ENCODE measurements at regions not wholly inside any gene's neighbourhood (a gene's known extent, or its start where the extent isn't known, plus 50 kb on each side); places are given as distances from the start of the nearest gene placed in this dataset.
A peak's percentile ranks its signal among the peaks of the same experiment; 100 is the strongest.
"Not testable (repeated sequence)": the region's sequence is repeated elsewhere in the genome, so short reads cannot be mapped to it uniquely, and the experiment has no call there.

- DNase-seq (ENCODE audit: low read depth, low spot score): no peak
These were observed 204.7 kb upstream of the SULF2 start for GRCh38 chr20:47989957-47990356.

DNA sequence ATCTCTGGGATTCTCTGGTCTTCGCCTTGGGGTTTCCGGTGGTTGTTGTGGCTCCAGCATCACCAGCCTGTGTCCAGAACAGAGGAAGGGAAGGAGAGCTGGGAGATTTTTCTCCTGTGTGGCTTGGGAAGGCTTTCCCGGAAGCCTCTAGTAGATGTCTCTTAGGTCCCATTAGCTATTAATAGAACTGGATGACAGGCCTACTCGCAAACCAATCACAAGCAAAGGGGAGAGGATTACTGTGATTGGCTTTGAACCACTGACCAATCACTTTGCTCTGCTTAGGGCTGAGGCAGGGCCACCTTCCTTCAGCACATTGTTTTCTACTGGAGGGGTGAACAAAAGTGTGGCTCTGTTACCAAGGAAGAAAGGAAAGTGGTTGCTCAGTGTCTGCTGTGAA is 203.4 kb upstream of the SULF2 start:
- DNase-seq (ENCODE audit: low read depth, low spot score): no peak

GRCh38 chr20:47985092-47985850 is 200.0 kb upstream of the SULF2 start:
- DNase-seq (ENCODE audit: low read depth, low spot score): peak; percentile 36

- DNase-seq (ENCODE audit: low read depth, low spot score): no peak
These were observed 199.2 kb upstream of the SULF2 start for GRCh38 chr20:47984437-47984836.

- not testable (repeated sequence) for DNase-seq (ENCODE audit: low read depth, low spot score)
These were observed 198.4 kb upstream of the SULF2 start for GRCh38 chr20:47983642-47984041.

DNA sequence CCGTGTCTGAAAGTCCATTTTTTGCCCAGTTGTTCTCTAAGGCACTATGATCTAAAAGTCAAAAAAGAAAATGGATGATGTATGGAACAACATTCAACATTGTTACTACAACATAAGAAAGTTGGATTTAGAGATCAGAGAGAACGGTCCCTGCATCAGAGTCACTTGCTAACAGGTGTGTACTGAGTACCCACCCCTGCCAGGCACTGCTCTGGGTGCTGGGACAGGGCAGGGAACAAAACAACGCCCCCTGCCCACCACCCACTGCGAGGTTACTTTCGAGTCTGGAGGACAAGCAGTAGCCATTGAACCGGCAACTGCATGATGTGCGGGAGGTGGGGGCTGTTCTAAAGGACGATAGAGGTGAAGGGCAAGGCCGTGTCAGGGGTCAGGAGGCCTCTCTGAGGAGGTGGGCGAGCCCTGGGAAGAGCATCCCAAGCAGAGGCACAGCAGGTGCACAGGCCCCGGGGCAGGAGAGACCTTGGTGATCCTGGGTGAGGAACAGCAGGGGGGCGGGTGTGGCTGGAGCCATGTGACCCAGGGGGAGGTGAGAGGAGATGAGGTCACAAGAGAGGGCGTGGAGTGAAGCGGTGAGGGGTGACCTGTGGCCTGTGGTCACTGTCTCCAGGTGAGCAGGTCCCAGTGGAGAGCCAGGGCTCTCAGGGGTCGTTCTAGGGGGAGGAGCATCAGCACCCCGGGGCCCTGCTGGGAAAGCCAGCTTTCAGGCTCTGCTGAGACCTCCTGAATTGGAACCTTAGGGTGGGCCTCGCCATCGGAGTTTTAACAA is 197.5 kb upstream of the SULF2 start:
- DNase-seq (ENCODE audit: low read depth, low spot score): no peak

- peak; percentile 35 for DNase-seq (ENCODE audit: low read depth, low spot score)
These were observed 195.9 kb upstream of the SULF2 start for GRCh38 chr20:47981222-47981621.

DNA sequence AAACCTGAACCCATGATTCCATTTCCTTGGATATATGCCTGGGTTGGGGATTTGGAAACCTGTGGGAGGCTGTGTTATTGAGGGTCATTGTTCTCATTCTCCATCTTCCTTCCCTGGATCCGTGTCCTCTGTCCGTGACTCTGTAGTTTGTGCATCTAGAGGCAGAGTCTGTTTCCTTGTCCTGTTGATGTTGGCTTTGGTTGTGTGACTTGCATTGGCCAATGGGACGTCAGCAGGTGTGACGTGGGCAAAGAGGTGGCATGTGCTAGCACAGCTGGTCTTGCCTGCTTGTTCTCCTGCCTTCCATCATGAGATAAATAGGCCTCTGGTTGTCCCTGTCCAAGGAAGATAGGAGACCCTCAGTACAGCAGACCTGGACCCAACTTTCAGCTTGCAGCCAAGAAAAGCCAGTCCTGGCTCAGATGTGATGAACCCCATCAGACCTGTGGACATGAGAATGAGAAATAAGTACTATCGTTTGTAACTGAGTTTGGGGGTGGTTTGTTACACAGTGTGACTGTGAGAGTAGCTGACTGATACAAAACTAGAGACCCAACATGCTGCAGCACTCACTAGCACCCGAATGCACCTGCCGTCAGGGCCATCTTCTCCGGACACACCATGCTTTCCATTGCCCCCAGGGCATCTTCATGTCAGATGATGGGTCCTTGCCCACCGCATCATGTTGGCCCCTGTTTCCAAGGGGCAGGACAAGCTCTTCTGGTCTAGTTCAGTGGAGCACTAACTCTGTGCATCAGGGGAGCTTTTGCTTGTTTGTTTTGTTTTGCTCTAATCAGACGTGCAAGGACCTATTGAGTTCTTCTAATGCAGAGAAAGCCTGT is 195.3 kb upstream of the SULF2 start:
- DNase-seq (ENCODE audit: low read depth, low spot score): no peak

GRCh38 chr20:47979361-47980095 is 194.2 kb upstream of the SULF2 start:
- peak; percentile 72 for DNase-seq (ENCODE audit: low read depth, low spot score)

- not testable (repeated sequence) for DNase-seq (ENCODE audit: low read depth, low spot score)
These were observed 193.3 kb upstream of the SULF2 start for GRCh38 chr20:47978428-47979120.

GRCh38 chr20:47977789-47978252 is 192.5 kb upstream of the SULF2 start:
- not testable (repeated sequence) for DNase-seq (ENCODE audit: low read depth, low spot score)

- DNase-seq (ENCODE audit: low read depth, low spot score): not testable (repeated sequence)
These were observed 191.9 kb upstream of the SULF2 start for GRCh38 chr20:47977017-47977788.

DNA sequence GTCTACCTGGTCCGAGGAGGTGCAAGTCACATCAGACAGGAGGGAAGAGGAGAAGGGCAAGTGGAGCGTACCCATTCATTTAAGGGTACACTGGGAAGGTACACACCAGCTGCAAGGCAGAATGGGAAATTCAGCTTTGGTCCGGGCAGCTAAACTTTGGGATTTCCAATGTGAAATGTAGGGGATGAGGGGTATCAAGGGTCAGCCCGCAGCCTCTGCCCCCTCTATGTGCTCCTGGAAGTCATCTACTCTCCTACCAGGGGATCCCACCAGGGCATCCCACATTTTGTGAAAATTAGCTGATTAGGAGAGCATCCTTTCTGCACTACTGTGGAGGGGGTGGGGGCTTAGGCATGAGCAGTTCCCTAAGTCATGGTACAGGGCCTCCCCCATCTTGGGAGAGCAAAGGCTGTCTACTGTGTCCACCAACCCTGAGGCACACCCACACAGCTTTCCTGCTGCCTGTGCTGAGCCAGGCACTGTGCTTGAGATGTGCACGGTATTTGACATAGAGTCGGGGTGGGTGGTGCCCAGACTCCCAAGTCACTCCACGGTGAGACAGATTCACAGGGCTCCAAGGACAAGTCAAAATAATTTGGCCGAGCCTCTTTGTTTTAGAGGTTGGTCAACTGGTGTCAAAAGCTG is 189.1 kb upstream of the SULF2 start:
- no peak for DNase-seq (ENCODE audit: low read depth, low spot score)

- peak; percentile 81 for DNase-seq (ENCODE audit: low read depth, low spot score)
These were observed 188.4 kb upstream of the SULF2 start for GRCh38 chr20:47973519-47974233.

DNA sequence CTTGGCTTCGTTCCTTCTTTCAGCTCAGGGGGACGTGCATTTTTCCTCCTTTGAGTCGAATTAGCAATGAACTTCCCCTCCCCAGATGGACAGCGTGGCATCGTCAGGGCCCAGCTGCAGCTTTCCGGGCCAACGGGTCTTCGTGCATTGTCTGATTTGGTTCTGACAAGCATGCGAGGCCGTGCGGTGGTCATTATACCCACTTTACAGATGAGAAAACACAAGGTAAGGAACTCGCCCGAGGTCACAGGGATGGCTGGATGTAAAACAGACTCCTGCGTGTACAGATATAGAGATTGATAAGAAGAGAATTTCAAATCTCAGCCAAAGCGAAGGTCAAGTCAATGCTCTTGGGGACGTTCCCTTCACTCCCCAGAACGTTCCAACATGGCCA is 187.6 kb upstream of the SULF2 start:
- no peak for DNase-seq (ENCODE audit: low read depth, low spot score)

DNA sequence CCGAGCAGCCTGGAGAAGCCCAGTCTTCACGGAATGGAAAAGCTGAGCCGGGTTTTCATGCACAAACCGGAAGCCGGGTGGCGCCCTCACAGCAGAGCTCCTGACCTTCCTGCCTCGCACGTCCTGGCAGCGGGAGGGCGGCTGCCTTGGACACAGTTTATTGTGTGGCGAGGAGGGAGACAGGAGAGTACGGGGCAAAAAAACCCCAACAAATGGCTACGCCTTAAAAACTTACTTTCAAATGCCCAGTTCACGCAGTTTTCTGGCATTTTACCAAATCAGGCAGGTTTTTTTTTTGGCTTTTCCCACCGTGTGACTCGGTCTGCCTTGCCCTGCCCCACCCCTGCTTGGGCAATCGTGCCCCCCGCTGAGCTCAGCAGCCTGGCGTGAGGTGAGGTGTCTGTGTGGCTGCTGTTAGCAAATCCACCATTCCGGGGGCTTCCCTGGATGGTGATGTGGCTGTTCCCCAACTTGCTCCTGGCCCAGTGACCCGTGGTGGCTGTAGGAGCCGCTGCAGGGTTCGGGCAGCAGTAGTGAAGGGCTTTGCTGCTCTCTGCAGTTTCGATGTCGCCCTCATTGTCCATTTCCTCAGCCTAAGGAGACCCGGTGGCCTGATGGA is 187.1 kb upstream of the SULF2 start:
- DNase-seq (ENCODE audit: low read depth, low spot score): peak; percentile 76

GRCh38 chr20:47971058-47971791 is 185.9 kb upstream of the SULF2 start:
- peak; percentile 88 for DNase-seq (ENCODE audit: low read depth, low spot score)
